DOHH2 (cell line): ENCODE measurements at regions not wholly inside any gene's neighbourhood (a gene's known extent, or its start where the extent isn't known, plus 50 kb on each side); places are given as distances from the start of the nearest gene placed in this dataset.

Experiments
- CTCF ChIP-seq: fragments of 200-600 bp; sonication (generic); IDR thresholded peaks from one replicate; pipeline ENCODE4 v1.5.1; 2014; ENCODE audit warnings: antibody characterized with exemption, mild to moderate bottlenecking, low read depth, low read length; ENCODE audit not compliant: poor library complexity, severe bottlenecking
- EZH2phosphoT487 ChIP-seq: fragments of 200-600 bp; sonication (generic); IDR thresholded peaks from 2 replicates; pipeline ENCODE4 v1.6.1; 2017; ENCODE audit warnings: borderline replicate concordance, mild to moderate bottlenecking, antibody characterized with exemption, low read length, moderate library complexity, mixed read lengths

- TF ChIP-seq CTCF (no peak), EZH2phosphoT487 (no peak)
Observed at GRCh38 chr6:10297832-10298231, 117.0 kb downstream of the TFAP2A start.
